Testis (tissue), 2 donors: ENCODE measurements at regions not wholly inside any gene's neighbourhood (a gene's known extent, or its start where the extent isn't known, plus 50 kb on each side); places are given as distances from the start of the nearest gene placed in this dataset.

Source experiments
- POLR2A ChIP-seq: fragments of 450-650 bp; IDR thresholded peaks from one replicate; pipeline ENCODE4 v1.6.1; 2017; ENCODE audit warnings: antibody characterized with exemption, mild to moderate bottlenecking, moderate library complexity
- TF ChIP-seq, protein P1 (sequence below), 3 experiments: fragments of 450-650 bp in 2 of 3; fragments of 200-600 bp in 1 of 3; sonication (generic) in 1 of 3; IDR thresholded peaks; one replicate each; pipeline ENCODE4 v1.5.1; 2016 to 2019; ENCODE audit warnings: antibody characterized with exemption in 3 of 3, mild to moderate bottlenecking in 2 of 3, moderate library complexity in 1 of 3

GRCh38 chr3:166205158-166205557 lies 367.9 kb upstream of the BCHE start:
- no peak for TF ChIP-seq POLR2A
- TF ChIP-seq, protein P1, sequence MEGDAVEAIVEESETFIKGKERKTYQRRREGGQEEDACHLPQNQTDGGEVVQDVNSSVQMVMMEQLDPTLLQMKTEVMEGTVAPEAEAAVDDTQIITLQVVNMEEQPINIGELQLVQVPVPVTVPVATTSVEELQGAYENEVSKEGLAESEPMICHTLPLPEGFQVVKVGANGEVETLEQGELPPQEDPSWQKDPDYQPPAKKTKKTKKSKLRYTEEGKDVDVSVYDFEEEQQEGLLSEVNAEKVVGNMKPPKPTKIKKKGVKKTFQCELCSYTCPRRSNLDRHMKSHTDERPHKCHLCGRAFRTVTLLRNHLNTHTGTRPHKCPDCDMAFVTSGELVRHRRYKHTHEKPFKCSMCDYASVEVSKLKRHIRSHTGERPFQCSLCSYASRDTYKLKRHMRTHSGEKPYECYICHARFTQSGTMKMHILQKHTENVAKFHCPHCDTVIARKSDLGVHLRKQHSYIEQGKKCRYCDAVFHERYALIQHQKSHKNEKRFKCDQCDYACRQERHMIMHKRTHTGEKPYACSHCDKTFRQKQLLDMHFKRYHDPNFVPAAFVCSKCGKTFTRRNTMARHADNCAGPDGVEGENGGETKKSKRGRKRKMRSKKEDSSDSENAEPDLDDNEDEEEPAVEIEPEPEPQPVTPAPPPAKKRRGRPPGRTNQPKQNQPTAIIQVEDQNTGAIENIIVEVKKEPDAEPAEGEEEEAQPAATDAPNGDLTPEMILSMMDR (IDR thresholded peaks at IDR 0.05) = no peak
